Neuron (in vitro differentiated cells): ENCODE measurements at regions not wholly inside any gene's neighbourhood (a gene's known extent, or its start where the extent isn't known, plus 50 kb on each side); places are given as distances from the start of the nearest gene placed in this dataset.

Experiments used
- H2AFZ ChIP-seq: one replicate; pipeline ENCODE4 v1.6.1; 2013; ENCODE audit warnings: low read depth, mild to moderate bottlenecking, inconsistent platforms, low read length, moderate library complexity
- H3K27me3 ChIP-seq: one replicate; pipeline ENCODE4 v1.6.1; 2013; ENCODE audit warnings: low read length; ENCODE audit not compliant: insufficient read depth
- H3K36me3 ChIP-seq: one replicate; pipeline ENCODE4 v1.6.1; 2013; ENCODE audit warnings: low read length; ENCODE audit not compliant: insufficient read depth
- H3K4me1 ChIP-seq: one replicate; pipeline ENCODE4 v1.6.1; 2013; ENCODE audit warnings: low read length; ENCODE audit not compliant: insufficient read depth
- H3K4me3 ChIP-seq: 2 replicates; pipeline ENCODE4 v1.5.1; 2013; ENCODE audit warnings: mild to moderate bottlenecking, low read length, moderate library complexity
- H3K9me3 ChIP-seq: one replicate; pipeline ENCODE4 v1.6.1; 2013; ENCODE audit warnings: low read length

DNA sequence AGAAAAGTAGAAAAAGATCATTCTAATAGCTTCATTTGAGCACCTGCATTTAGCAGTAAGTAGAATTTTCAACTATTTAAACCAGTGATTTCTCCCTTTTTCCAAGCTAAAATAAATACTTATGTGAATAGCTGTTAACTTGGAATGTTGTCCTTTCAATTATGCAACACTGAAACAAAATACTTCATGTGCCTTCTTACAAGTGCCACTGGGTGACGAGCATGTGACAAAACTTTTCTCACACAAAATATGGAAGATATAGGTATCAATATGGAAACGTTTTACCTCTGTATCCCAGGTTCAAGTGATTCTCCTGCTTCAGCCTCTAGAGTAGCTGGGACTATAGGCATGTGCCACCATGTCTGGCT, 708.3 kb downstream of the STIM2 start:
- H3K4me3 ChIP-seq = no peak overlapping the region
- H3K9me3 ChIP-seq = no peaks in the 10 kb centered on the region
- no peak overlapping the region for H2AFZ ChIP-seq
- no peaks in the 10 kb centered on the region for H3K27me3 ChIP-seq
- no peaks in the 10 kb centered on the region for H3K36me3 ChIP-seq
- H3K4me1 ChIP-seq = no peaks in the 10 kb centered on the region

DNA sequence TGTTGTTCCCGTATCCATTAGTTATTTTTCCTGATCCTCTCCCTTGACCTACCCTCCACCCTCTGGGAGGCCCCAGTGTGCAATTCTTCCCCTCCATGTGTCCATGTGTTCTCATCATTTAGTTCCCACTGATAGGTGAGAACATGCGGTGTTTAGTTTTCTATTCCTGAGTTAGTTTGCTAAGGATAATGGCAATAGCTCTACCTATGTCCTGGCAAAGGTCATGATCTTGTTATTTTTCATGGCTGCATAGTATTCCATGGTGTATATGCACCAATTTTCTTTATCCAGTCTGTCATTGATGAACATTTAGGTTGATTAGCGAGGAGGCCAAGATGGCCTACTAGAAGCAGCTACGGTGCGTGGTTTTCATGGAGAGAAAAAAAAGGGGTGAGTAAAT, 714.1 kb downstream of the STIM2 start:
- Histone ChIP-seq H3K4me1 (no peaks in the 10 kb centered on the region), H2AFZ (no peak overlapping the region), H3K4me3 (no peak overlapping the region), H3K27me3 (no peaks in the 10 kb centered on the region), H3K36me3 (no peaks in the 10 kb centered on the region), H3K9me3 (no peaks in the 10 kb centered on the region)

DNA sequence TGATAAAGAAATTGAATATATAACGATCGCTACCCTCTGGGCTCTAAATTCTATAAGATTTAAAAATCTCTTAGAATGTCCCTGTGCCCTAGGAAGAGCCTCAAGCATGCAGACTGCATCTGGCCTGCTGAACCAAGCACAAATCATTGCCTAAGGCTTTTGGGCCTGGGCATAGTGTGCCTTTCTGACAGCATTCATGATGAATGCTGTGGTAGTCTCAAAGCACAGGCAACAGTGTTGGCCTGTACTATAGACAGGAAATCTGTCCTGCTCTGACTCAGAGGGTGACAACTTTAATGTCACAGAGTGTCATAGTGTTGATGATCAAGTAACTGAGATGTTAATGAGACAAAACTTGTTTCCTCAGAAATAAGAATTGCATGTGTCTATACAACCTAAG, 717.3 kb downstream of the STIM2 start:
- Histone ChIP-seq H3K36me3 (no peaks in the 10 kb centered on the region), H2AFZ (no peak overlapping the region), H3K27me3 (no peaks in the 10 kb centered on the region), H3K9me3 (no peaks in the 10 kb centered on the region), H3K4me3 (no peak overlapping the region), H3K4me1 (no peaks in the 10 kb centered on the region)

DNA sequence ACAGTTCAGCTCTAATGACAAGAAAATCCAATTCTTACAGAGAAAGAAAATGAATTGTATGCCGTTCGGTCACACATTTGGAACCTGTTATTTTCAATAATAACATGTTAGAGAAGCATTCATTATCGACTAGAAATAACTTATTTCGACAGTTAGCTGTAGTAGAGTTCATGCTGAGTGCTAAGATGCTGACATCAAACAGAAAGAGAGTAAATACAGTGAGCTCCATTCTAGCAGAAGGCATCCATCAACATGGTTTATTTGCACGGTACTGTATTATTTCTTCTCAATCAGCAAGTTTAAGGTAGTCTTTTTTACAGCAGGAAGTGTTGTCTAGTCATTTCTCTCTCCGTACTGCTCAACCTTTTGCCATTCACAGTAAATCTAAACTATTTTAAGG, 732.1 kb downstream of the STIM2 start:
- Histone ChIP-seq H3K4me1 (no peaks in the 10 kb centered on the region), H3K9me3 (no peaks in the 10 kb centered on the region), H3K36me3 (no peaks in the 10 kb centered on the region), H3K27me3 (no peaks in the 10 kb centered on the region), H3K4me3 (no peak overlapping the region), H2AFZ (no peak overlapping the region)

DNA sequence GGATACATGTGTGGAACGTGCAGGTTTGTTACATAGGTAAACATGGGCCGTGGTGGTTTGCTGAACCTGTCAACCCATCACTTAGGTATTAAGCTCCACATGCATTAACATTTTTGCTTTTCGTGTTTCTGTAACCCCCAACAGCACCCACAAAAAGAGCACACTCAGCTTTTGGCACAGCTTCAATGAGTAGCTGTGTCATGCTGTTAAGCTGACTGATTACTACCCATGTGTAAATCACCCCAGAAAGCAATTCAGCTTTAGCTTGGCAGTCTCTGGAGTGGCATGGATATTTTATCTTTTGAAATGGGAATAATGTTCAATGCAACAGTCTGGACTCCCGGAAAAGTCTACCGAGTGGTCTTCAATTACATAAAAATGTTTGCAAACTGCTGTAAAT, 734.3 kb downstream of the STIM2 start:
- Histone ChIP-seq H3K4me1 (no peaks in the 10 kb centered on the region), H3K9me3 (no peaks in the 10 kb centered on the region), H3K27me3 (no peaks in the 10 kb centered on the region), H3K4me3 (no peak overlapping the region), H2AFZ (no peak overlapping the region), H3K36me3 (no peaks in the 10 kb centered on the region)

DNA sequence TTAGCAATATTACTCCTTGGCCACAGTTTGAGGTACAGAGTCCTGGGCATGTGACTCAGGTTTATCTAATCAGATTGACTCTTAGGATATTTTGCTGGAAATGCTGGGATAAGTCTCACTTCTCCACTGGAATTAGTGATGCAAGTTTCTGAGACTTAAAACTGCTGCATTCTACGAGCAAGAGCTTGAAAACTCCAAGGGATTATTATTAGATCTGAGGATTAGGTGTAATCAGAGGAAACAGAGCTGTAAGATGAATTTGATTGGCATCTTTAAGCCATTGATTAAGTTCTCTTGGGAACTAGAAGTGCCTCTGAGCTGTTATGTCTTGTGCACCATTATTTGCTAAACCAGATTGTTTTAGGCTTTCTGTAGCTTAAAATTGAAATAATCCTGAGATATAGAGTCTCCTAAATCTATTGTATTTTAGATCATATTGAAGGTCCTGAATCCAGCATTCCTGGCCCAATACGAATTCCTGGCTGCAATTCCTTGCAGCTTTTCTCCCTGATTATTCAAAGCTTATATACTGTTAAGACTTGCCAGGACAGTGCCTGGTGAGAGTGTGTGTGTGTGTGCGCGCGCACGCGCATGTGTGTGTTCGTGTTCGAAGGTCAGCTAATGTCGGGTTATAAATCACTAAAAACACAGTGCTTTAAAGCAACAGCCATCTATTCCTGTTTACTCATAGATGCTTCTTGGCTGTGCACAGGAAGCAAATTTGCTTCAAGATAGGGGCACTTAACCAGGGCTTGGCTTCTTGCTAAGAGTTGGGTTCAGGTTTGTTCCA, 735.1 kb downstream of the STIM2 start:
- Histone ChIP-seq H3K9me3 (no peaks in the 10 kb centered on the region), H2AFZ (no peak overlapping the region), H3K4me3 (no peak overlapping the region), H3K4me1 (peaks cover 3% of the 10 kb centered on the region), H3K36me3 (no peaks in the 10 kb centered on the region), H3K27me3 (no peaks in the 10 kb centered on the region)

DNA sequence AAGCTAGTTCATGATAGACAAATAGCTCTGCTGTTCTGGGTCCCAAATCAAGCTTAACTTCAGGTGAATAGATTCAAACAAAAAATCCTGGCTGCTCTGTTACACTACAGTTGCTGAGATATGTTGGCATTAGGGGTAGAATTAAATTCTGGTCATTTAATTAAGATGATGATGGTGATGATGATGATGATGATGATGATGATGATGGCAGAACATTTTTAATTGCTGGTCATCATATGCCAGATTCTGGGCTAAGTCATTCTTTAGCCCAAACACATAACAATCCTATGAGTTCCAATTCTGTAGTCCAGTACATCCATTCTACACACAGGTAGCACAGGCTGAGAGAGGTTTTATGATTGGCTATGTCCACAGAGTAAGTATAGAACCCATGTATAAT, 741.5 kb downstream of the STIM2 start:
- Histone ChIP-seq H2AFZ (no peak overlapping the region), H3K9me3 (no peaks in the 10 kb centered on the region), H3K4me3 (no peak overlapping the region), H3K36me3 (no peaks in the 10 kb centered on the region), H3K4me1 (peaks cover 8% of the 10 kb centered on the region), H3K27me3 (no peaks in the 10 kb centered on the region)

DNA sequence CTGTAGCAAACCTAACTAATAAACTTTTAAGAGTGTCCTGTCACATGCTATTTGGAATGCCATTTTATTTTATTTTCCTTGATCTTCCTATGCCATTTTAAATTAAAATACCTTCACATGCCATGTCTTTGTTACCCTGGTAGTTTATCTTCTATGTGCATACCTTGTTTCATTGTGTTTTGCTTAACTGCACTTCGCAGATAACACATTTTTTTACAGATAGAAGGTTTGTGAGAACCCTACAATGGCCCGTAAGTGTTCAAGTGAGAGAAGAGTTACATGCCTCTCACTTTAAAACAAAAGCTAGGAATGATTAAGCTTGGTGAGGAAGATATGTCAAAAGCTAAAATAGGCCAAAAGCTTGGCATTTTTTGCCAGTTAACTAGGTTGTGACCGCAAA, 744.1 kb downstream of the STIM2 start:
- Histone ChIP-seq H3K9me3 (no peaks in the 10 kb centered on the region), H3K4me1 (peaks cover 8% of the 10 kb centered on the region), H3K36me3 (no peaks in the 10 kb centered on the region), H3K27me3 (no peaks in the 10 kb centered on the region), H3K4me3 (no peak overlapping the region), H2AFZ (no peak overlapping the region)

DNA sequence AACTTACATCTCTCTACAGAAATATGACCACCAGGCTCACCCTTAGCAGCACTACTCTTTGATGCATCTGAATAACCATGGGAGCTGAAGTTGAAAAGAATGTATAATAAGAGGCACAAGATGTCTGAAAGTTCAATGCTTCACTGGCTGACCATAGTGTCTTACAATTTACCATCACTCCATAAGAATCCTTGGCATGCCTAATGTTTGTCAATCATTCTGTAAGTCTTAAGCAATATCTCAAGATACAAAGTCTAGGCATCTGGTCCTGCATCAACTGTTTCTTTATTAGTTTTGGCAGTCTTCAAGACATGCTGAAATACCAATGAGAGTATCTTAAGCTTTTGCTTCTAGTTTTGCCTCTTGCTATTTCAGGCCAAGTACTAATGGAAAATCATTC, 755.5 kb downstream of the STIM2 start:
- H2AFZ ChIP-seq = no peak overlapping the region
- H3K4me3 ChIP-seq = no peak overlapping the region
- no peaks in the 10 kb centered on the region for H3K27me3 ChIP-seq
- H3K4me1 ChIP-seq = no peaks in the 10 kb centered on the region
- H3K9me3 ChIP-seq = no peaks in the 10 kb centered on the region
- no peaks in the 10 kb centered on the region for H3K36me3 ChIP-seq

DNA sequence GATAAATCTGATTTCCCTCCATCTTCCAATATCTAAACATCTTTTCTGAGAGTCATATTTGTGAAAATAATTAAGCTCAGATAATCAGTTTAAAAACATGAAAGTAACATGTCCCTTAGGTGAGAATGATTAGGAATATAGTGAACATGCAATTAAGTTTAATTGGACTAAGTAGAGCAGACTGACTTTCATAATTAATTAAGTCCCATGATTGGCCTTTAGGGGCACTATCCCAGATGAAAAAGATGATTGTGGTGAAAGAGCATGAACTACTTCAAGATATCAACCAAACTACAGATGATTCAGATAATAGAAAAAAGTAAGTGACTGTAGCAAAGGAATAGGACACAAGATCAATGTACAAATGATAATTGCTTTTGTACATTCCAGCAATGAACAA, 758.8 kb downstream of the STIM2 start:
- Histone ChIP-seq H3K9me3 (no peaks in the 10 kb centered on the region), H3K4me3 (no peak overlapping the region), H3K36me3 (no peaks in the 10 kb centered on the region), H2AFZ (no peak overlapping the region), H3K27me3 (no peaks in the 10 kb centered on the region), H3K4me1 (no peaks in the 10 kb centered on the region)

DNA sequence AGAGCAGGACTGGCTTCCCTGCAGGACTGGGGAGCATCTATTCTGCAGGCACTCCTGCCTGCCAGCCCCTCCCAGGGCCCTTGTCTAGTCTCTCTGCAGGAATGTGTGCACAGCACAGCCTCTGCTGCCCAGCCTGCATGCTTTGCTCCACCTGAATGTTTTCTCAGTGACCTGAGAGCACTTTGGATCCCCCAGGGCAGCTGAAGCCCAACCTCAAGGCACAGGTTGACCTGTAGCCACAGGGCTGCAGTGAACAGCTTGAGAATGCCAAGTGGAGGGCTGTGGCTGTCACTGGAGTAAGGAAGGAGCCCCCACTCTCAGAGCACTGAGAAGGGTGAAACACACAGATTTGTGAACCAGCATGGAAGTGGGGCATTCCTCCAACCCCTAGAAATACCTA, 760.2 kb downstream of the STIM2 start:
- Histone ChIP-seq H3K36me3 (no peaks in the 10 kb centered on the region), H3K9me3 (no peaks in the 10 kb centered on the region), H3K27me3 (no peaks in the 10 kb centered on the region), H3K4me3 (no peak overlapping the region), H2AFZ (no peak overlapping the region), H3K4me1 (no peaks in the 10 kb centered on the region)

DNA sequence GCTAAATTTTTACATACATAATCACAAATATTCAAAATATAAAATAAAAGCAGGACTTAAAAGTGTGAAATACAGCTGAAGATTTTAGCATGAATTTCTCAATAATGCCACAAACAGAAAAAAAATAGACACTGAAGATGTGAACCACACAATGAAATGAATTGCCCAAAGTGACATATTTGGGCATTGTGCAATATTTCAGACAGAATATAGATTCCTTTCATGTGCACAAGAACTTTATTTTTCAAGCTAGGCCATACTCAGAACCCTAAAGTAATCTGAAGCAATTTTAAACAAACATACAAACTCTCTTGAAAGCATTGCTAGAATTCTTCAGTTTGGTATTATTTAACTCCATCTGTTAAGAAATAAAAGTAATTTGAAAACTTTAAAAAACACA, 764.1 kb downstream of the STIM2 start:
- no peaks in the 10 kb centered on the region for H3K27me3 ChIP-seq
- H2AFZ ChIP-seq = no peak overlapping the region
- no peaks in the 10 kb centered on the region for H3K4me1 ChIP-seq
- H3K9me3 ChIP-seq = no peaks in the 10 kb centered on the region
- H3K4me3 ChIP-seq = no peak overlapping the region
- no peaks in the 10 kb centered on the region for H3K36me3 ChIP-seq

DNA sequence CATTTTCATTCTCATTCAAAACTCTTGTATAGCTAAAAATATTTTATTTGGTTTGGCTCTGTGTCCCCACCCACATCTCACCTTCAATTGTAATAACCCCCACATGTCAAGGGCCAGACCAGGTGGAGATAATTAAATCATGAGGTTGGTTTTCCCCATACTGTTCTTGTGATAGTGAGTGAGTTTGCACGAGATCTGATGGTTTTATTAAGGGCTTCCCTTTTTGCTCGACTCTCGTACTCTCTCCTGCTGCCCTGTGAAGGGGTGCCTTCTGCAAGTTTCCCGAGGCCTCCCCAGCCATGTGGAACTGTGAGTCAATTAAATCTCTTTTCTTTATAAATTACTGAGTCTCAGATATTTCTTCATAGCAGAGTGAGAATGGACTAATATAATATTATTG, 768.0 kb downstream of the STIM2 start:
- no peaks in the 10 kb centered on the region for H3K27me3 ChIP-seq
- H3K4me3 ChIP-seq = no peak overlapping the region
- no peaks in the 10 kb centered on the region for H3K9me3 ChIP-seq
- H3K4me1 ChIP-seq = no peaks in the 10 kb centered on the region
- H2AFZ ChIP-seq = no peak overlapping the region
- no peaks in the 10 kb centered on the region for H3K36me3 ChIP-seq

DNA sequence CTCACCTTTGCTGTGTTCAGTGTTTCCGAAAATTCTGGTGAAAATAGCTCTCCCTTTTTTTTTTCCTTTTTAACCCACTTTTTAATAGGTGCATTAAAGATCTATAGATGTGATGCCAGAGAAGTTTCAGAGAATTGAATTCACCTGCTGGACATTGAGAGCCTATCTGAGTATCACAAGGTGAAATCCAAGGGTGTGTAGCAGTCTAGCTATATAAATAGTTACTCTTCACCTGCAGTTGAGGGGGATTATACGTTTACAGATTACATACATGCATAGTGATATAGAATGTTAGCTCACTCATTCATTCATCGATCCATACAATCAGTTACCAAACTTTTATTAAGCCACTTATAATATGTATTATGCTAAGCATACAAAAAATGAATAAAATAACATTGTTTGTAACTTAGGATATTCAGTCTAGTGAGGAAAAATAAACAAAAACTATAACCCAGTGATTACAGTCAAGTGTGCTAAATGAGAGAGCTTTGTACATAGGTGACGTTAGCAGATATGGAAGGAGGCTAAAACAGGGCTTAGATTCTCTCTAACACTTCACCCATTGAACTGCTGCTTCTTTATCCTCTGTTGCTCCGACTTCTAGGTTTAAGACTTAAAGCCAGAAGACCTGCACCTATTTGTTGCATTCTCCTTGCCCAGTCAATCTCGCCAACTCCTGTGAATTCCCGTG, 769.0 kb downstream of the STIM2 start:
- Histone ChIP-seq H3K9me3 (no peaks in the 10 kb centered on the region), H2AFZ (no peak overlapping the region), H3K27me3 (no peaks in the 10 kb centered on the region), H3K4me1 (no peaks in the 10 kb centered on the region), H3K36me3 (no peaks in the 10 kb centered on the region), H3K4me3 (no peak overlapping the region)
